Endodermal cell (in vitro differentiated cells): ENCODE measurements at regions not wholly inside any gene's neighbourhood (a gene's known extent, or its start where the extent isn't known, plus 50 kb on each side); places are given as distances from the start of the nearest gene placed in this dataset.

Source experiments
- DNase-seq: peaks from one replicate; pipeline ENCODE4 v3.0.0-alpha.2; 2017
- H3K27ac ChIP-seq: 2 replicates; pipeline ENCODE4 v1.5.1; 2013; ENCODE audit warnings: mild to moderate bottlenecking, low read depth, low read length, moderate library complexity
- H3K27me3 ChIP-seq: 2 replicates; pipeline ENCODE4 v1.6.1; 2013; ENCODE audit warnings: mild to moderate bottlenecking, low read length, moderate library complexity; ENCODE audit not compliant: insufficient read depth, control insufficient read depth, poor library complexity, severe bottlenecking
- H3K36me3 ChIP-seq: 2 replicates; pipeline ENCODE4 v1.7.0; 2013; ENCODE audit warnings: mild to moderate bottlenecking, low read length, moderate library complexity; ENCODE audit not compliant: control insufficient read depth, insufficient read depth
- H3K4me1 ChIP-seq: one replicate; pipeline ENCODE4 v1.7.0; 2013; ENCODE audit warnings: low read length; ENCODE audit not compliant: control insufficient read depth, insufficient read depth
- H3K4me3 ChIP-seq: 2 replicates; pipeline ENCODE4 v1.5.1; 2013; ENCODE audit warnings: mild to moderate bottlenecking, low read length, moderate library complexity
- H3K9ac ChIP-seq: 2 replicates; pipeline ENCODE4 v1.6.1; 2013; ENCODE audit warnings: mild to moderate bottlenecking, low read length, moderate library complexity; ENCODE audit not compliant: poor library complexity, severe bottlenecking; ENCODE audit errors: extremely low read depth
- H3K9me3 ChIP-seq: 2 replicates; pipeline ENCODE4 v1.6.1; 2013; ENCODE audit warnings: mild to moderate bottlenecking, low read length, moderate library complexity; ENCODE audit not compliant: control insufficient read depth
- H3K27ac Mint-ChIP-seq: 2 replicates; pipeline ENCODE4 v1.8.0; 2020; ENCODE audit warnings: mixed read lengths
- H3K27me3 Mint-ChIP-seq: 2 replicates; pipeline ENCODE4 v1.8.0; 2021; ENCODE audit warnings: mild to moderate bottlenecking, mixed read lengths; ENCODE audit not compliant: insufficient read depth
- H3K36me3 Mint-ChIP-seq: 2 replicates; pipeline ENCODE4 v1.8.0; 2020; ENCODE audit warnings: low read depth, mixed read lengths
- H3K4me1 Mint-ChIP-seq: 2 replicates; pipeline ENCODE4 v1.8.0; 2020; ENCODE audit warnings: mixed read lengths
- H3K4me3 Mint-ChIP-seq: 2 replicates; pipeline ENCODE4 v1.8.0; 2020; ENCODE audit warnings: mild to moderate bottlenecking, moderate library complexity, mixed read lengths
- H3K9me3 Mint-ChIP-seq: 2 replicates; pipeline ENCODE4 v1.8.0; 2020; ENCODE audit warnings: mild to moderate bottlenecking, mixed read lengths
- CTCF ChIP-seq: fragments of 200-600 bp; sonication (generic); conservative IDR thresholded peaks from 2 replicates; pipeline ENCODE4 v1.5.0; 2021; ENCODE audit warnings: antibody characterized with exemption, mild to moderate bottlenecking
- WGBS, 2 experiments: methylation state at CpG; one replicate each; pipeline versions ENCODE4 v1.1.5 to v1.1.7; 2013; ENCODE audit warnings: missing lambda C conversion rate in 2 of 2, mixed read lengths in 1 of 2; ENCODE audit not compliant: insufficient coverage in 1 of 2, insufficient read length in 1 of 2; 5-methylcytosine and 5-hydroxymethylcytosine counted together

GRCh38 chr3:150165396-150166094 lies 194.8 kb upstream of the PFN2 start:
- no peak for DNase-seq
- Histone ChIP-seq H3K36me3 (no peaks in the 10 kb centered on the region), H3K4me3 (no peak overlapping the region), H3K9ac (no peak overlapping the region), H3K27ac (no peak overlapping the region), H3K9me3 (no peaks in the 10 kb centered on the region), H3K4me1 (peaks cover 8% of the 10 kb centered on the region), H3K27me3 (no peaks in the 10 kb centered on the region)
- Mint-ChIP-seq H3K4me1 (peaks cover 29% of the 10 kb centered on the region), H3K27me3 (no peaks in the 10 kb centered on the region), H3K36me3 (no peaks in the 10 kb centered on the region), H3K27ac (peak overlapping the region; percentile 81), H3K9me3 (peaks cover 4% of the 10 kb centered on the region), H3K4me3 (no peak overlapping the region)
- TF ChIP-seq CTCF, result no peak

GRCh38 chr3:150161011-150161410 lies 190.3 kb upstream of the PFN2 start:
- Histone ChIP-seq H3K9me3 (peaks cover 12% of the 10 kb centered on the region), H3K27ac (no peak overlapping the region), H3K27me3 (no peaks in the 10 kb centered on the region), H3K9ac (no peak overlapping the region), H3K4me3 (no peak overlapping the region), H3K36me3 (no peaks in the 10 kb centered on the region), H3K4me1 (peaks cover under 1% of the 10 kb centered on the region)
- no peak overlapping the region for H3K4me3 Mint-ChIP-seq
- no peaks in the 10 kb centered on the region for H3K27me3 Mint-ChIP-seq
- WGBS, 2 experiments, result 97 to 100% methylated on average over 2 to 3 of the region's 3 CpGs
- DNase-seq, result no peak
- peaks cover 12% of the 10 kb centered on the region for H3K9me3 Mint-ChIP-seq
- H3K36me3 Mint-ChIP-seq, result peaks cover 3% of the 10 kb centered on the region
- peaks cover 19% of the 10 kb centered on the region for H3K4me1 Mint-ChIP-seq
- H3K27ac Mint-ChIP-seq, result no peak overlapping the region
- no peak for TF ChIP-seq CTCF

- peaks cover 17% of the 10 kb centered on the region for H3K9me3 Mint-ChIP-seq
- no peak for TF ChIP-seq CTCF
- H3K4me1 Mint-ChIP-seq, result peaks cover 7% of the 10 kb centered on the region
- no peaks in the 10 kb centered on the region for H3K27me3 Mint-ChIP-seq
- no peak overlapping the region for H3K27ac ChIP-seq
- no peak overlapping the region for H3K4me3 Mint-ChIP-seq
- no peaks in the 10 kb centered on the region for H3K36me3 ChIP-seq
- no peak for DNase-seq
- no peaks in the 10 kb centered on the region for H3K4me1 ChIP-seq
- WGBS, 2 experiments, result 95 to 100% methylated on average over 2 to 3 of the region's 3 CpGs
- H3K9me3 ChIP-seq, result peaks cover 16% of the 10 kb centered on the region
- H3K27me3 ChIP-seq, result no peaks in the 10 kb centered on the region
- H3K27ac Mint-ChIP-seq, result no peak overlapping the region
- H3K36me3 Mint-ChIP-seq, result peaks cover 3% of the 10 kb centered on the region
- H3K9ac ChIP-seq, result no peak overlapping the region
- no peak overlapping the region for H3K4me3 ChIP-seq
These were observed 188.4 kb upstream of the PFN2 start for GRCh38 chr3:150158943-150159625.
